Bronchial epithelial cell (primary cell): ENCODE measurements at regions not wholly inside any gene's neighbourhood (a gene's known extent, or its start where the extent isn't known, plus 50 kb on each side); places are given as distances from the start of the nearest gene placed in this dataset.

Source experiments
- DNase-seq: peaks from one replicate; pipeline ENCODE4 v3.0.0-alpha.2; 2010; ENCODE audit warnings: low read depth
- FAIRE-seq: peaks from 2 replicates; lab custom pipeline; 2011; peaks lifted over from hg19 to GRCh38; lab: Jason Lieb, UNC
- H3K27me3 ChIP-seq: 2 replicates; pipeline ENCODE4 v1.5.1; 2011; ENCODE audit warnings: low read length; ENCODE audit not compliant: control insufficient read depth, insufficient read depth
- H3K36me3 ChIP-seq: 2 replicates; pipeline ENCODE4 v1.5.1; 2011; ENCODE audit warnings: low read length; ENCODE audit not compliant: control insufficient read depth, insufficient read depth
- H3K4me3 ChIP-seq: 2 replicates; pipeline ENCODE4 v1.5.1; 2011; ENCODE audit warnings: mild to moderate bottlenecking, low read depth, low read length, control low read depth
- CTCF ChIP-seq: IDR thresholded peaks from 2 replicates; pipeline ENCODE4 v1.5.1; 2011; ENCODE audit warnings: mild to moderate bottlenecking, moderate library complexity, low read length, control low read depth, inconsistent platforms; ENCODE audit not compliant: insufficient read depth, severe bottlenecking

- no peak overlapping the region for H3K4me3 ChIP-seq
- H3K36me3 ChIP-seq, result no peaks in the 10 kb centered on the region
- FAIRE-seq (no peak), DNase-seq (no peak)
- TF ChIP-seq CTCF, result no peak
- peaks cover 40% of the 10 kb centered on the region for H3K27me3 ChIP-seq
These were observed 402.4 kb upstream of the C2CD4B start for GRCh38 chr15:62567501-62567900.

GRCh38 chr15:62568004-62568403 is 402.9 kb upstream of the C2CD4B start:
- no peak overlapping the region for H3K4me3 ChIP-seq
- no peak for TF ChIP-seq CTCF
- FAIRE-seq (no peak), DNase-seq (no peak)
- H3K27me3 ChIP-seq, result peaks cover 43% of the 10 kb centered on the region
- H3K36me3 ChIP-seq, result no peaks in the 10 kb centered on the region

GRCh38 chr15:62568702-62569101 is 403.6 kb upstream of the C2CD4B start:
- Histone ChIP-seq H3K27me3 (peaks cover 47% of the 10 kb centered on the region), H3K4me3 (no peak overlapping the region), H3K36me3 (no peaks in the 10 kb centered on the region)
- DNase-seq, result no peak
- no peak for TF ChIP-seq CTCF
- no peak for FAIRE-seq

GRCh38 chr15:62569460-62570404 is 404.6 kb upstream of the C2CD4B start:
- H3K36me3 ChIP-seq, result no peaks in the 10 kb centered on the region
- DNase-seq (peak; percentile 38), FAIRE-seq (no peak)
- peaks cover 46% of the 10 kb centered on the region for H3K27me3 ChIP-seq
- H3K4me3 ChIP-seq, result no peak overlapping the region
- no peak for TF ChIP-seq CTCF

GRCh38 chr15:62570405-62570783 is 405.3 kb upstream of the C2CD4B start:
- TF ChIP-seq CTCF, result no peak
- no peak for FAIRE-seq

More at GRCh38 chr15:62570405-62570783, 405.3 kb upstream of the C2CD4B start:
- no peak for DNase-seq
- Histone ChIP-seq H3K27me3 (peaks cover 43% of the 10 kb centered on the region), H3K4me3 (no peak overlapping the region), H3K36me3 (no peaks in the 10 kb centered on the region)
